Activated CD8-positive, alpha-beta T cell treated with anti-CD3 and anti-CD28 coated beads for 36 hours (primary cell): ENCODE measurements at regions not wholly inside any gene's neighbourhood (a gene's known extent, or its start where the extent isn't known, plus 50 kb on each side); places are given as distances from the start of the nearest gene placed in this dataset.

Experiments used
- ATAC-seq: fragments of 200-7000 bp; cut with Tn5 transposase; one replicate; pipeline ENCODE4 v1.10.0; 2021; ENCODE audit warnings: mild to moderate bottlenecking, moderate library complexity
- CTCF ChIA-PET: fragments of 350-600 bp; sonication (Branson Sonifier 250); formaldehyde crosslinking; loops from one replicate; lab custom pipeline; 2021; ENCODE audit warnings: antibody characterized with exemption; lab: Charles Lee
- POLR2A ChIA-PET: fragments of 350-600 bp; sonication (Branson Sonifier 250); formaldehyde crosslinking; loops from one replicate; lab custom pipeline; 2021; ENCODE audit warnings: antibody characterized with exemption; lab: Charles Lee
- DNase-seq: peaks from one replicate; pipeline ENCODE4 v3.0.0-alpha.2; 2020
- H3K27ac Mint-ChIP-seq: one replicate; pipeline ENCODE4 v1.8.0; 2021; ENCODE audit warnings: mild to moderate bottlenecking, mixed read lengths
- H3K27me3 Mint-ChIP-seq: one replicate; pipeline ENCODE4 v1.8.0; 2021; ENCODE audit warnings: mixed read lengths
- H3K36me3 Mint-ChIP-seq: one replicate; pipeline ENCODE4 v1.8.0; 2021; ENCODE audit warnings: low read depth, mixed read lengths
- H3K4me1 Mint-ChIP-seq: one replicate; pipeline ENCODE4 v1.8.0; 2021; ENCODE audit warnings: low read depth, mixed read lengths
- H3K4me3 Mint-ChIP-seq: one replicate; pipeline ENCODE4 v1.8.0; 2021; ENCODE audit warnings: mild to moderate bottlenecking, moderate library complexity, mixed read lengths
- H3K9me3 Mint-ChIP-seq: one replicate; pipeline ENCODE4 v1.8.0; 2021; ENCODE audit warnings: mixed read lengths
- intact Hi-C: fragments of 100-400 bp; cut with micrococcal nuclease; formaldehyde crosslinking; loops from one replicate; pipeline ENCODE4 v1.10.0; 2022
- TF ChIP-seq, protein P1 (sequence below): fragments of 200-600 bp; IDR thresholded peaks from one replicate; pipeline ENCODE4 v1.8.0; 2022; ENCODE audit warnings: antibody characterized with exemption, mild to moderate bottlenecking

DNA sequence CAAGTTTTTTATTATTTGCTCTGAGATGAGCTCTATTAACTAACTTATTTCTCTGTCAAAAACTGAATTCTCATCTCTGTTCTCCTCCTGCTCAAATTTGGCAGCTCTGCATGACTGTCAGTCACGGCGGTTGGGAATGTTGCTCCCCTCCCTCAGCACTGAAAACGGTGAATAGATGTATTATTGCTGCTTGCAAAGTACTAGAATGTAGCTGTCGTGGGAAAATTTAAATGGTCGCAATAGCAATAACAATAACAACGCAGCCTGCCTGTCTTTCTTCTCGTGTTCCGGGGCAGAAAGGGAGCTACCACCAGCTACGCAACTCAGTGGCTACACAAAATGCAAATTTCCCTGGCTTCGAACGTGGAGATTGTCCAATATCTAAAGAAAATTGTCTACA is 125.6 kb upstream of the FRY start:
- peaks cover 3% of the 10 kb centered on the region for H3K27me3 Mint-ChIP-seq
- H3K36me3 Mint-ChIP-seq = no peaks in the 10 kb centered on the region
- POLR2A ChIA-PET = interaction anchor here (0.7 kb wide), 1 partner anchor 159 kb away, joined by 3 read pairs; no protein-coding TSS in a partner anchor
- CTCF ChIA-PET = no interaction called here
- TF ChIP-seq, protein P1, sequence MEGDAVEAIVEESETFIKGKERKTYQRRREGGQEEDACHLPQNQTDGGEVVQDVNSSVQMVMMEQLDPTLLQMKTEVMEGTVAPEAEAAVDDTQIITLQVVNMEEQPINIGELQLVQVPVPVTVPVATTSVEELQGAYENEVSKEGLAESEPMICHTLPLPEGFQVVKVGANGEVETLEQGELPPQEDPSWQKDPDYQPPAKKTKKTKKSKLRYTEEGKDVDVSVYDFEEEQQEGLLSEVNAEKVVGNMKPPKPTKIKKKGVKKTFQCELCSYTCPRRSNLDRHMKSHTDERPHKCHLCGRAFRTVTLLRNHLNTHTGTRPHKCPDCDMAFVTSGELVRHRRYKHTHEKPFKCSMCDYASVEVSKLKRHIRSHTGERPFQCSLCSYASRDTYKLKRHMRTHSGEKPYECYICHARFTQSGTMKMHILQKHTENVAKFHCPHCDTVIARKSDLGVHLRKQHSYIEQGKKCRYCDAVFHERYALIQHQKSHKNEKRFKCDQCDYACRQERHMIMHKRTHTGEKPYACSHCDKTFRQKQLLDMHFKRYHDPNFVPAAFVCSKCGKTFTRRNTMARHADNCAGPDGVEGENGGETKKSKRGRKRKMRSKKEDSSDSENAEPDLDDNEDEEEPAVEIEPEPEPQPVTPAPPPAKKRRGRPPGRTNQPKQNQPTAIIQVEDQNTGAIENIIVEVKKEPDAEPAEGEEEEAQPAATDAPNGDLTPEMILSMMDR = no peak
- H3K27ac Mint-ChIP-seq = no peak overlapping the region
- no peak for ATAC-seq
- no peaks in the 10 kb centered on the region for H3K9me3 Mint-ChIP-seq
- intact Hi-C loops = no loop called here
- DNase-seq = no peak
- H3K4me3 Mint-ChIP-seq = no peak overlapping the region
- H3K4me1 Mint-ChIP-seq = no peaks in the 10 kb centered on the region

DNA sequence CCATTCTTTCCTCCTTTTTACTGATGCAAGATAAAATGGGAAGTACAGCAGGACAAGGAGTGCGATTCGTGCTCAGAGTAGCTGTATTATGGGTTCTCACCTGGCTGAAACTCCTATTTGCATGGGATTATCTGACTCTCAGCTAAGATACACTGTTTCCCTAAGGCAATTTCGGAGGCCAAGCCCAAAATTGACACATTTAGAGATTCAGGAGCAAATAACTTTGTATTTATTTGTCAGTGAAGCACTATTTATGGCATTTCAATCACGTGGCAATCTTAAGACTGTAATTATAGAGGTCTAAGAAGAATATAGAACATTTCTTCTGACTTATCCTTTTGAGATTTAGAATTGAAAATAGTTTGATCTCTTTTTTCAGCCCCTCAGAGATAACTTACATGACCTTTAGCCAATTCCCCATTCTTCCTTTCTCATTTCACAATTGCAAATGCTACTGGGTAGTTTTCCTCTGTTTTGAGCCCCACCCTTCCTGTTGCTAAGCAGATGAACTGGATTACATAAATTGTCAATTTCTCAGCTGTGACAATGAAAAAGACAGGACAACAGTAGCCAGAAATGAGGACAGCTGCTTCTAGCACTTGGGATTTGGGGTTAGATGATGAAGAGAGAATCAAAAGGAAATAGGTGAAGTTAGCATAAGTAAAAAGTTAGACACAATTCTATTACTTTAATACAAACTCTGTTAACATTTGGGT is 122.7 kb upstream of the FRY start:
- POLR2A ChIA-PET = interaction anchor here (1.2 kb wide), 1 partner anchor 157 kb away, joined by 5 read pairs; no protein-coding TSS in a partner anchor
- TF ChIP-seq, protein P1 = no peak

DNA sequence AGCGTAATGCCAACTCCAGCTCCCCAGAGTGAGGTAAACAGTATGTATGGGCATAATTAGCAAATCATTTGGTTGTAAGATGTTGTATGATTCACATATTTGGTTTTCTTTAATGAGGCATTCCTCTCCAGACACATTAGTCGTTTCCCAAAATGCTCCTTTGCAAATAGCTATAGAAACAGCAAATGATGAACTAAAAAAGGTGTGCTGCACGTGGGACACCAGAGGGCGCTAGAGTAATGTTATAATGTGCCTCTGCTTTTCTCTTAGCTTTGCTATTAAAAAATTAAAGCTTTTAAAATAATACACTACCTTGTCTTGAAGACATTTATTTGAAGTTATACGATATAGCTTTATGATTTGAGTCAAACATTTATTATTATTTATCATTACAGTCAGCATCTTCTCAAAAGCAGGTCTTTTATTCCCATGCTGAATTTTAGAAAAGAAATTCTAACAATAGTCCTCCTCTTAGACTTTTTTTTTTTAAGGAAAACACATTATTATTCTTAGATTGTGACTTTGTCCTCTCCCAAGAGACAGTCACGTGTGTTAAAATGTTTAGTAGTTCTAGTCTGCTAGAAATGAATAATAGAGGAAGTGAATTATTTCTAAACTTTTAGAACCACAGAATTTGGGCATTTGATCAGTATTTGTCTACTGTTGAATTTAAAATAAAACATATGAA is 121.6 kb upstream of the FRY start:
- H3K4me1 Mint-ChIP-seq = no peaks in the 10 kb centered on the region
- H3K4me3 Mint-ChIP-seq = no peak overlapping the region
- H3K27ac Mint-ChIP-seq = no peak overlapping the region
- intact Hi-C loops = loop anchor here (2.0 kb wide), 1 partner anchor 401 kb away; no protein-coding TSS in a partner anchor
- peaks cover 3% of the 10 kb centered on the region for H3K27me3 Mint-ChIP-seq
- no peaks in the 10 kb centered on the region for H3K9me3 Mint-ChIP-seq
- CTCF ChIA-PET = interaction anchor here (0.6 to 3.2 kb wide), 60 partner anchors 9 to 677 kb away, joined by 3 to 36 read pairs (median 4); partner anchors contain the start of genes BRCA2, FRY, N4BP2L1 and ZAR1L
- ATAC-seq (no peak), DNase-seq (peak; percentile 48)
- H3K36me3 Mint-ChIP-seq = no peaks in the 10 kb centered on the region
- POLR2A ChIA-PET = interaction anchor here (1.2 kb wide), 1 partner anchor 156 kb away, joined by 5 read pairs; no protein-coding TSS in a partner anchor
- TF ChIP-seq, protein P1 = peak; percentile 91

More for the DNA sequence above, 122.7 kb upstream of the FRY start:
- H3K27me3 Mint-ChIP-seq = peaks cover 3% of the 10 kb centered on the region
- CTCF ChIA-PET = interaction anchor here (0.9 to 3.2 kb wide), 22 partner anchors 8 to 597 kb away, joined by 3 to 36 read pairs (median 6); no protein-coding TSS in a partner anchor
- no peak for DNase-seq
- no peaks in the 10 kb centered on the region for H3K4me1 Mint-ChIP-seq
- no peak overlapping the region for H3K27ac Mint-ChIP-seq
- no peak overlapping the region for H3K4me3 Mint-ChIP-seq
- ATAC-seq = no peak
- intact Hi-C loops = no loop called here
- no peaks in the 10 kb centered on the region for H3K36me3 Mint-ChIP-seq
- H3K9me3 Mint-ChIP-seq = no peaks in the 10 kb centered on the region

DNA sequence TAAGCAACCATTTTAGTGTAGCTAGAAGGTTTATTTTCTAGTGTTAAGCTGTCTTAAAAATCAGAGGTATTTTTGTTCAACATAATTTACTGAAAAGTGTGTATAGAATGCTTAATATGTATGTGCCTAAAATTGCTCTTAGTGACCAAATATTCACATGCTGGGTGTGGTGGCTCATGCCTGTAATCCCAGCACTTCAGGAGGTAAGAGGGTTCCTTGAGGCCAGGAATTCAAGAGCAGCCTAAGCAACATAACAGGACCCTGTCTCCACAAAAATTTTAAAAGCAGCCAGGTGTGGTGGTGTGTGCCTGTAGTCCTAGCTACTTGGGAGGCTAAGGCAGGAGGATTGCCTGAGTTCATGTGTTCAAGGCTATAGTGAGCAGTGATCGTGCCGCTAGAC is 120.9 kb upstream of the FRY start:
- no peak overlapping the region for H3K4me3 Mint-ChIP-seq
- ChIA-PET CTCF (interaction anchor here (0.6 to 3.2 kb wide), 48 partner anchors 9 to 670 kb away, joined by 3 to 36 read pairs (median 4); partner anchors contain the start of genes BRCA2, FRY, N4BP2L1 and ZAR1L), POLR2A (no interaction called here)
- ATAC-seq (no peak), DNase-seq (no peak)
- intact Hi-C loops = loop anchor here (2.0 kb wide), 1 partner anchor 400 kb away; no protein-coding TSS in a partner anchor
- H3K27ac Mint-ChIP-seq = no peak overlapping the region
- TF ChIP-seq, protein P1 = no peak
- H3K36me3 Mint-ChIP-seq = no peaks in the 10 kb centered on the region
- no peaks in the 10 kb centered on the region for H3K4me1 Mint-ChIP-seq
- no peaks in the 10 kb centered on the region for H3K9me3 Mint-ChIP-seq
- H3K27me3 Mint-ChIP-seq = peaks cover 3% of the 10 kb centered on the region
